Endodermal cell (in vitro differentiated cells): ENCODE measurements at regions not wholly inside any gene's neighbourhood (a gene's known extent, or its start where the extent isn't known, plus 50 kb on each side); places are given as distances from the start of the nearest gene placed in this dataset.

ENCODE experiments used
- DNase-seq: peaks from one replicate; pipeline ENCODE4 v3.0.0-alpha.2; 2017
- H3K27ac ChIP-seq: 2 replicates; pipeline ENCODE4 v1.5.1; 2013; ENCODE audit warnings: mild to moderate bottlenecking, low read depth, low read length, moderate library complexity
- H3K27me3 ChIP-seq: 2 replicates; pipeline ENCODE4 v1.6.1; 2013; ENCODE audit warnings: mild to moderate bottlenecking, low read length, moderate library complexity; ENCODE audit not compliant: insufficient read depth, control insufficient read depth, poor library complexity, severe bottlenecking
- H3K36me3 ChIP-seq: 2 replicates; pipeline ENCODE4 v1.7.0; 2013; ENCODE audit warnings: mild to moderate bottlenecking, low read length, moderate library complexity; ENCODE audit not compliant: control insufficient read depth, insufficient read depth
- H3K4me1 ChIP-seq: one replicate; pipeline ENCODE4 v1.7.0; 2013; ENCODE audit warnings: low read length; ENCODE audit not compliant: control insufficient read depth, insufficient read depth
- H3K4me3 ChIP-seq: 2 replicates; pipeline ENCODE4 v1.5.1; 2013; ENCODE audit warnings: mild to moderate bottlenecking, low read length, moderate library complexity
- H3K9ac ChIP-seq: 2 replicates; pipeline ENCODE4 v1.6.1; 2013; ENCODE audit warnings: mild to moderate bottlenecking, low read length, moderate library complexity; ENCODE audit not compliant: poor library complexity, severe bottlenecking; ENCODE audit errors: extremely low read depth
- H3K9me3 ChIP-seq: 2 replicates; pipeline ENCODE4 v1.6.1; 2013; ENCODE audit warnings: mild to moderate bottlenecking, low read length, moderate library complexity; ENCODE audit not compliant: control insufficient read depth
- H3K27ac Mint-ChIP-seq: 2 replicates; pipeline ENCODE4 v1.8.0; 2020; ENCODE audit warnings: mixed read lengths
- H3K27me3 Mint-ChIP-seq: 2 replicates; pipeline ENCODE4 v1.8.0; 2021; ENCODE audit warnings: mild to moderate bottlenecking, mixed read lengths; ENCODE audit not compliant: insufficient read depth
- H3K36me3 Mint-ChIP-seq: 2 replicates; pipeline ENCODE4 v1.8.0; 2020; ENCODE audit warnings: low read depth, mixed read lengths
- H3K4me1 Mint-ChIP-seq: 2 replicates; pipeline ENCODE4 v1.8.0; 2020; ENCODE audit warnings: mixed read lengths
- H3K4me3 Mint-ChIP-seq: 2 replicates; pipeline ENCODE4 v1.8.0; 2020; ENCODE audit warnings: mild to moderate bottlenecking, moderate library complexity, mixed read lengths
- H3K9me3 Mint-ChIP-seq: 2 replicates; pipeline ENCODE4 v1.8.0; 2020; ENCODE audit warnings: mild to moderate bottlenecking, mixed read lengths
- CTCF ChIP-seq: fragments of 200-600 bp; sonication (generic); conservative IDR thresholded peaks from 2 replicates; pipeline ENCODE4 v1.5.0; 2021; ENCODE audit warnings: antibody characterized with exemption, mild to moderate bottlenecking
- WGBS, 2 experiments: methylation state at CpG; one replicate each; pipeline versions ENCODE4 v1.1.5 to v1.1.7; 2013; ENCODE audit warnings: missing lambda C conversion rate in 2 of 2, mixed read lengths in 1 of 2; ENCODE audit not compliant: insufficient coverage in 1 of 2, insufficient read length in 1 of 2; 5-methylcytosine and 5-hydroxymethylcytosine counted together

DNA sequence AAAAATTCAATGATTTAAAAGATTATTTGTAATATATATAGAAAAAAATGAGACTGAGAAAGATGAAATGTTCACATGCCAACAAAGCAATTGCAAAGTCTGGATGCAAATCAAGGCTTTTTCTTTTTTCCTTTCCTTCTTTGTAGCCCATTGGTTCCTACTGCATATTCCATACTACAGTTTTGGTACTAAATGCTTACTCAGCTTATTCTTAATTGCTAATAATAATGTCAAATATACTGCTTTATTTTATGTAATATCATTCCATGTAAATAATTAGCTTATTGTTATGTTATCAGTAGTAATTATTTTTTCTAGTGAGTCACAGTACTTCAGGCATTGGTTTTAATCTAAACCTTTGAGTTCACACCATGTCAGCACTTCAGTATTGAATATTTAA is 407.4 kb upstream of the LRRTM1 start:
- H3K4me1 ChIP-seq: no peaks in the 10 kb centered on the region
- no peak overlapping the region for H3K4me3 ChIP-seq
- H3K36me3 Mint-ChIP-seq: no peaks in the 10 kb centered on the region
- H3K27me3 ChIP-seq: no peaks in the 10 kb centered on the region
- H3K27ac ChIP-seq: no peak overlapping the region
- H3K9ac ChIP-seq: no peak overlapping the region
- no peaks in the 10 kb centered on the region for H3K27me3 Mint-ChIP-seq
- no peaks in the 10 kb centered on the region for H3K36me3 ChIP-seq
- H3K4me3 Mint-ChIP-seq: no peak overlapping the region
- H3K9me3 Mint-ChIP-seq: no peaks in the 10 kb centered on the region
- no peak overlapping the region for H3K27ac Mint-ChIP-seq
- no peaks in the 10 kb centered on the region for H3K4me1 Mint-ChIP-seq
- no peak for DNase-seq
- H3K9me3 ChIP-seq: no peaks in the 10 kb centered on the region
- TF ChIP-seq CTCF: no peak

DNA sequence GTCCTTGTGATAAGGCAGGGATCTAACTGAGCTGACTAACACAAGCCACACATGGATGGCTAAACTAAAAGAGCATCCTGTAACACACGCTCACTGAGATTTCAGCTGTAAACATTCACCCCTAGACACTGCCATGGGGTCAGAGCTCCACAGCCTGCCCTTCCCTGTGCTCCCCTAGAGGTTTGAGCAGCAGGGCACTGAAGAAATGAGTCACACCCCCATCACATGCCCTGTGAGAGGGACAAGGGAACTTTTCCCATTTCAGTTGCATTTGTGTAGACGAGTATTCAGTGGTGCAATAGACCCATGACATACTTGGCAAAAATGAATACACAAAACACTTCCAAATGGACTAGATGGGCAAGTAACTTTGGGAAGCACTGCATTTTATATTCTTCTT is 402.4 kb upstream of the LRRTM1 start:
- no peaks in the 10 kb centered on the region for H3K27me3 Mint-ChIP-seq
- H3K36me3 ChIP-seq: no peaks in the 10 kb centered on the region
- H3K4me1 Mint-ChIP-seq: no peaks in the 10 kb centered on the region
- 80 to 96% methylated on average over 1 to 2 of the region's 2 CpGs for WGBS, 2 experiments
- no peak for DNase-seq
- H3K27ac ChIP-seq: no peak overlapping the region
- H3K9ac ChIP-seq: no peak overlapping the region
- no peak overlapping the region for H3K27ac Mint-ChIP-seq
- no peak for TF ChIP-seq CTCF
- no peaks in the 10 kb centered on the region for H3K9me3 ChIP-seq
- no peaks in the 10 kb centered on the region for H3K9me3 Mint-ChIP-seq
- no peak overlapping the region for H3K4me3 Mint-ChIP-seq
- H3K27me3 ChIP-seq: no peaks in the 10 kb centered on the region
- no peak overlapping the region for H3K4me3 ChIP-seq
- no peaks in the 10 kb centered on the region for H3K36me3 Mint-ChIP-seq
- H3K4me1 ChIP-seq: no peaks in the 10 kb centered on the region

DNA sequence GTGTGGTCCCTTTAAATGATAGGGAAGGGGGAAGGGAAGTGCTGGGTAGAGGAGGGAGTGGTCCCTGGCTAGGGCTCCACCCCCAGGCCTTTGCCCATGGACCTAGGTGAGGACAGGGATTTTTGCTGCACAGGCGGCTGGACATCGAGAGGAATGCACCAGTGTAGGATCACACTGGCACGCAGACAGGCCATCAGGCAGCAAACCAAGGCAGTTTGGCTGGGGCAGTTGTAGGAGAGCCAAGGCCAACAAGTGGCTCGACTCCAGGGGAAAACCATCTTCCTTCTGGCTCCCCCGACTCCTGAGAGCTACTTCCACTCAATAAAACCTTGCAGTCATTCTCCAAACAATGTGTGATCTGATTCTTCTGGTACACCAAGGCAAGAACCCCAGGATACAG is 402.0 kb upstream of the LRRTM1 start:
- WGBS, 2 experiments: 92 to 94% methylated on average over 3 to 5 of the region's 5 CpGs
- Mint-ChIP-seq H3K27ac (no peak overlapping the region), H3K4me1 (no peaks in the 10 kb centered on the region), H3K4me3 (no peak overlapping the region), H3K36me3 (no peaks in the 10 kb centered on the region), H3K9me3 (no peaks in the 10 kb centered on the region), H3K27me3 (no peaks in the 10 kb centered on the region)
- no peak for TF ChIP-seq CTCF
- Histone ChIP-seq H3K27me3 (no peaks in the 10 kb centered on the region), H3K9ac (no peak overlapping the region), H3K4me1 (no peaks in the 10 kb centered on the region), H3K36me3 (no peaks in the 10 kb centered on the region), H3K9me3 (no peaks in the 10 kb centered on the region), H3K4me3 (no peak overlapping the region), H3K27ac (no peak overlapping the region)
- no peak for DNase-seq
